ENCODE measurements at regions not wholly inside any gene's neighbourhood (a gene's known extent, or its start where the extent isn't known, plus 50 kb on each side); places are given as distances from the start of the nearest gene placed in this dataset.

GRCh38 chr11:88404932-88405710 lies 67.6 kb upstream of the CTSC start:
- TF ChIP-seq CTCF (tag by site-specific recombination; IDR thresholded peaks at IDR 0.05), result no peak
- TF ChIP-seq ZNF221 (tag by site-specific recombination; IDR thresholded peaks at IDR 0.05; ENCODE audit: borderline replicate concordance), result no peak
- TF ChIP-seq ZNF561 (tag by site-specific recombination; IDR thresholded peaks at IDR 0.05; ENCODE audit: borderline replicate concordance), result no peak

All from HEK293 (cell line).